ENCODE measurements at regions not wholly inside any gene's neighbourhood (a gene's known extent, or its start where the extent isn't known, plus 50 kb on each side); places are given as distances from the start of the nearest gene placed in this dataset.

GRCh38 chr19:28044477-28044876, 1168.5 kb downstream of the UQCRFS1 start:
- no peak overlapping the region for H3K4me3 ChIP-seq
- DNase-seq (ENCODE audit: low spot score in 2 of 2), result no peak
- TF ChIP-seq, protein P1, sequence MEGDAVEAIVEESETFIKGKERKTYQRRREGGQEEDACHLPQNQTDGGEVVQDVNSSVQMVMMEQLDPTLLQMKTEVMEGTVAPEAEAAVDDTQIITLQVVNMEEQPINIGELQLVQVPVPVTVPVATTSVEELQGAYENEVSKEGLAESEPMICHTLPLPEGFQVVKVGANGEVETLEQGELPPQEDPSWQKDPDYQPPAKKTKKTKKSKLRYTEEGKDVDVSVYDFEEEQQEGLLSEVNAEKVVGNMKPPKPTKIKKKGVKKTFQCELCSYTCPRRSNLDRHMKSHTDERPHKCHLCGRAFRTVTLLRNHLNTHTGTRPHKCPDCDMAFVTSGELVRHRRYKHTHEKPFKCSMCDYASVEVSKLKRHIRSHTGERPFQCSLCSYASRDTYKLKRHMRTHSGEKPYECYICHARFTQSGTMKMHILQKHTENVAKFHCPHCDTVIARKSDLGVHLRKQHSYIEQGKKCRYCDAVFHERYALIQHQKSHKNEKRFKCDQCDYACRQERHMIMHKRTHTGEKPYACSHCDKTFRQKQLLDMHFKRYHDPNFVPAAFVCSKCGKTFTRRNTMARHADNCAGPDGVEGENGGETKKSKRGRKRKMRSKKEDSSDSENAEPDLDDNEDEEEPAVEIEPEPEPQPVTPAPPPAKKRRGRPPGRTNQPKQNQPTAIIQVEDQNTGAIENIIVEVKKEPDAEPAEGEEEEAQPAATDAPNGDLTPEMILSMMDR (IDR thresholded peaks at IDR 0.05), result no peak
- H3K9me3 ChIP-seq, result no peaks in the 10 kb centered on the region
- H3K36me3 ChIP-seq, result no peaks in the 10 kb centered on the region
- H3K27ac ChIP-seq, result no peak overlapping the region
- no peaks in the 10 kb centered on the region for H3K4me1 ChIP-seq
- no peaks in the 10 kb centered on the region for H3K27me3 ChIP-seq
- intact Hi-C loops (cut with DNase I), result no loop called here

DNA sequence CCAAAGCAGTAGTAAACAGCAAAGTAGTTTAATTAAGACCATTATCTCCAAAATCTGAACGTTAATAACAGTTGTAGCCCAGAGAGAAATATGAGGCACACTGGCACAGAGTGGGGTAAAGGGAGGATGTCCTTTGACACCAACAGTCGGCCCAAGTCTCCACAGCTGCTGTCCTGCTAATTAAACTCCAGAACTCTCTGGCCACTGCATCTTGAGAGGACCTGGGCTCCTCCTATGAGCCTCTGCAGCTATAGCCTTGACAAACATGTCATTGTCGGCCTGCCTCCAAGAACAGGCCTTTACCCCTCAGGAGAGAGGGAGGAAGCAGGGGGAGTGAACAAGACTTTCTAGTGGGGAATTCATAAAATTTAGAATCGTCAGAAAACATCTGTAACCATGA, 1170.4 kb downstream of the UQCRFS1 start:
- Histone ChIP-seq H3K27me3 (no peaks in the 10 kb centered on the region), H3K27ac (no peak overlapping the region), H3K36me3 (no peaks in the 10 kb centered on the region), H3K4me3 (no peak overlapping the region), H3K9me3 (no peaks in the 10 kb centered on the region), H3K4me1 (no peaks in the 10 kb centered on the region)
- intact Hi-C loops (cut with DNase I), result no loop called here
- no peak for DNase-seq (ENCODE audit: low spot score in 2 of 2)
- TF ChIP-seq, protein P1 (IDR thresholded peaks at IDR 0.05), result no peak

DNA sequence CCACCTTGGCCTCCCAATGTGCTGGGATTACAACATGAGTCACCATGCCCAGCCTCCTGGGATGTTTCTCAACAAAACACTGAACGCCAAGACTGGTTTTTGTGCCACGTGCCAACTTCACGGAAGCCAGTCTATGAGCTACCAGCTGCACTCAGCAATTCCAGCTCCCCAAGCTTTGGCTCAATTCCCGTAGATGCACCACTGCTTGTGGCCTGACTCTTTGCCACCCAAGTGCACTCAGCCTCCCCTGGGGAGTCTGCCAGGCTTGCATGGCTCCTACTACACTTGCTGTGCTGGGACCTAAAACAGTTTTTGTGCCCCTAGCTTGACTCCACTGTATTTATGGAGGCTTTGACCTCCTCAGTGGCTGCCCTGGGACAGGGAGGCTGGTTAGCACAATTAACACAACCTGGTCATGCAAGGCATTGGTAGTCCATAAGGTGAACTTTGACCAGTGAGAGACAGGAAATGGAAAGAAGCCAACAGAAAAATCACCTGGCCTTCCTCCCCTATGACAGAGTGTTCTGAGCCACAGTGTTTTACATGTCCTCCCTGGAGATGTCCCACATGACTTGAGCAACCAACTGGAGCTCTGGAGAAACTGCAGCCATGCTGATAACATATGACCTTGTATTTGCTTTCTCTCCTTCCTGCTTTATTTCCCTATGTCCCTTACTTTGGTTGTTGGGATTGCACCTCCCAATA, 1173.1 kb downstream of the UQCRFS1 start:
- H3K4me1 ChIP-seq, result no peaks in the 10 kb centered on the region
- no peak for DNase-seq (ENCODE audit: low spot score in 2 of 2)
- H3K27ac ChIP-seq, result no peak overlapping the region
- TF ChIP-seq, protein P1 (IDR thresholded peaks at IDR 0.05), result no peak
- H3K9me3 ChIP-seq, result no peaks in the 10 kb centered on the region
- intact Hi-C loops (cut with DNase I), result no loop called here
- H3K4me3 ChIP-seq, result no peak overlapping the region
- no peaks in the 10 kb centered on the region for H3K27me3 ChIP-seq
- no peaks in the 10 kb centered on the region for H3K36me3 ChIP-seq

DNA sequence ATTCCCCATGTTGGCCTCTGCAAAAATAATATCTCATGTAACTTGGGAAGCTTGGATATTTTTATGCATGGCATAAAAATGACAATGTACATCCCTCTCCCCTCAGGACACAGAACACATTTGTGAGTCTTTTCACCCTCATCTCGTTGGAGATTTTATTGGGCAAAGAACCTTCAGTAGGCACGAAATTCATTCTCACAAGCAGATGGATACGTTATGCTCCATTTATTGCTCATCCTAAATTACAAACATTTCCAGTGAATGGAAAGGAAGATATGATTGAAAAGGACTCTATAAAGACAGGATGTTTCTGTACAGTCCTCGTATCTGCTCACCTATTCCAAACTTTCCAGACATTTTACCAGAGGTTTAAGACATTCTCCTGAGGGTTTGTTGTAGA, 1175.8 kb downstream of the UQCRFS1 start:
- Histone ChIP-seq H3K27ac (no peak overlapping the region), H3K36me3 (no peaks in the 10 kb centered on the region), H3K4me1 (no peaks in the 10 kb centered on the region), H3K27me3 (no peaks in the 10 kb centered on the region), H3K9me3 (no peaks in the 10 kb centered on the region), H3K4me3 (no peak overlapping the region)
- TF ChIP-seq, protein P1 (IDR thresholded peaks at IDR 0.05), result no peak
- no peak for DNase-seq (ENCODE audit: low spot score in 2 of 2)
- intact Hi-C loops (cut with DNase I), result no loop called here

DNA sequence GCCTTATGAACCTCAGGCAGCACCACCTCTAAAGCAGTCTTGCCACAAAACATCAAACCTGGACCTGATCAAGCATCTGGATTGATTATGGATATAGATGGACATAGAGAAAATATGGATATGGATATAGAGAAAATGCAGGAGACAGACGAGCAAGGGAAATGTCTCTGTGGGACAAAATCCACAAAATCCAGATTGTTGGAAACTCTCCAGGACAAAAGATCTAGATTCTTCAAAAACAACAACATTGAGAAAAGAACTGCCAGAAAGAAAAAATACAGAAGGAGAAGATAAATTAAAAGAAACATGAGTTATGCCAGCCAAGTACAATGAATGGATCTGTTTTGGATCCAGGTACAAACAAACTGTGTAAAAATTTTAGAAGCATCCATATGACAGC, 1176.5 kb downstream of the UQCRFS1 start:
- no peak for DNase-seq (ENCODE audit: low spot score in 2 of 2)
- no peaks in the 10 kb centered on the region for H3K4me1 ChIP-seq
- no peaks in the 10 kb centered on the region for H3K27me3 ChIP-seq
- no peaks in the 10 kb centered on the region for H3K9me3 ChIP-seq
- no peak overlapping the region for H3K4me3 ChIP-seq
- no peak overlapping the region for H3K27ac ChIP-seq
- TF ChIP-seq, protein P1 (IDR thresholded peaks at IDR 0.05), result no peak
- H3K36me3 ChIP-seq, result no peaks in the 10 kb centered on the region
- intact Hi-C loops (cut with DNase I), result no loop called here

- no peak for DNase-seq (ENCODE audit: low spot score in 2 of 2)
- H3K36me3 ChIP-seq, result no peaks in the 10 kb centered on the region
- TF ChIP-seq, protein P1 (IDR thresholded peaks at IDR 0.05), result no peak
Measured at GRCh38 chr19:28034936-28035335, 1178.0 kb downstream of the UQCRFS1 start.

More at GRCh38 chr19:28034936-28035335, 1178.0 kb downstream of the UQCRFS1 start:
- Histone ChIP-seq H3K27me3 (no peaks in the 10 kb centered on the region), H3K4me1 (no peaks in the 10 kb centered on the region), H3K27ac (no peak overlapping the region), H3K9me3 (no peaks in the 10 kb centered on the region), H3K4me3 (no peak overlapping the region)
- intact Hi-C loops (cut with DNase I), result no loop called here
